Activated naive CD4-positive, alpha-beta T cell treated with Interleukin-2 at 50 U/mL for 16 hours (primary cell): ENCODE measurements at regions not wholly inside any gene's neighbourhood (a gene's known extent, or its start where the extent isn't known, plus 50 kb on each side); places are given as distances from the start of the nearest gene placed in this dataset.

Source experiments
- DNase-seq: peaks from one replicate; pipeline ENCODE4 v3.0.0-alpha.2; 2020

GRCh38 chr14:82067221-82067875 is 533.7 kb upstream of the SEL1L start:
- no peak for DNase-seq

- no peak for DNase-seq
Measured at GRCh38 chr14:82070040-82070439, 536.4 kb upstream of the SEL1L start.

DNA sequence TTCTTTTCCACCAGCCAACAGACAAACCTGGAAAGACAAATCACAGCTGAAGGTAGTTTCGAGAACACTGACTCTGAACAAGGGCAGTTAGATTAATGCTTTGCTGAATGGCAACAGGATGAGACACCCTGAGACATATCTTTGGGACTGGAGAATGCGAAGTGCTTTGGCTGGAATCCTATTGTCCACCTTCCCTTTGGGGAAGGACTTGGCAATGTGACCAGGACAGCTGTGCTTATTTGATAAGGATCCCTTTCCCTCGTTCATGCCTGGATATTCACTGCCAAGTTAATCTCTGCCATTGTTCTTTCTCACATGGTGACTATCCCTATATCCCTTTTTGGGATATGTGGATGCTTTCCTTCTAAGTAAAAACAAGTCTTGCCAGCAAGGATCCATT is 537.1 kb upstream of the SEL1L start:
- no peak for DNase-seq

GRCh38 chr14:82073547-82073946 is 539.9 kb upstream of the SEL1L start:
- DNase-seq = no peak

GRCh38 chr14:82075566-82075965 is 541.9 kb upstream of the SEL1L start:
- DNase-seq = no peak

GRCh38 chr14:82079553-82079952 is 545.9 kb upstream of the SEL1L start:
- DNase-seq = no peak

DNA sequence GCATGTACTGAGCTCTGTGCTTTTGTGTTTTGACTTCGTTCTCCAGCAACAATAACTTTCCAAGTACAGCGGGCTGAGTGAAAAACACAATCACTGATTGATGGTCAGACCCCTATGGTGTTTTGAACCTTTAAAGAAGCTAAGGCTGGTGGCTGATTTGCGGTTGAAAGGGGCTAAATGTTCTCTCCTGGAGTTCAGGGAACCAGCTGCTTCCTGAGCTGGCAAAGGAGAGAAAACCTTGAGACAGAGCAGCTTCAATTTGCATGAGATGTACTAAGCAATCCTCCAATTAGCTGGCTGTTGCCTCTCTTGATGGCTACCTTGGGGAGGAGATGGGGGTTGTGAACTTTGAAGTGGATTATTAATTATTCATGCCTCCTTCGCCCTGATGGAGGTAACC is 546.7 kb upstream of the SEL1L start:
- DNase-seq = no peak

GRCh38 chr14:82084813-82085212 is 551.2 kb upstream of the SEL1L start:
- no peak for DNase-seq

- DNase-seq = no peak
Measured at GRCh38 chr14:82091097-82091496, 557.4 kb upstream of the SEL1L start.

- DNase-seq = no peak
Measured at GRCh38 chr14:82094829-82095345, 561.2 kb upstream of the SEL1L start.

DNA sequence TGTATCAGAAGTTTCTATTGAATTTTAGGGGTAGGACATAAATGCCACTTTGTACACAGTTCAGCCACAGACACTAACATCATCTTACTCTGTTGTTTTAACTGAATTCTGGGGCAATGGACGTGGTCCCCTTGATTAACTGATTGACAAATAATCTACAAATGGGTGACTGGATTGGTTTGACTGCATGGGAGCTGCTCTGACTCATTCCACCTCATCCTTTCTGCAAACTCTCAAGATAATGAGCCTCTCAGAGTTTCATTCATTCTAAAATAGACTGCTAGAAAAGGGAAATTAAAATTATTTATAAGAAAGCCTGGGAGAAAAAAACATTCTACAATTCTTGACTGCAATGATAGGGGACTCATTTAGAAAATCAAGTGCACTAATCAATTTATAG is 570.4 kb upstream of the SEL1L start:
- no peak for DNase-seq

DNA sequence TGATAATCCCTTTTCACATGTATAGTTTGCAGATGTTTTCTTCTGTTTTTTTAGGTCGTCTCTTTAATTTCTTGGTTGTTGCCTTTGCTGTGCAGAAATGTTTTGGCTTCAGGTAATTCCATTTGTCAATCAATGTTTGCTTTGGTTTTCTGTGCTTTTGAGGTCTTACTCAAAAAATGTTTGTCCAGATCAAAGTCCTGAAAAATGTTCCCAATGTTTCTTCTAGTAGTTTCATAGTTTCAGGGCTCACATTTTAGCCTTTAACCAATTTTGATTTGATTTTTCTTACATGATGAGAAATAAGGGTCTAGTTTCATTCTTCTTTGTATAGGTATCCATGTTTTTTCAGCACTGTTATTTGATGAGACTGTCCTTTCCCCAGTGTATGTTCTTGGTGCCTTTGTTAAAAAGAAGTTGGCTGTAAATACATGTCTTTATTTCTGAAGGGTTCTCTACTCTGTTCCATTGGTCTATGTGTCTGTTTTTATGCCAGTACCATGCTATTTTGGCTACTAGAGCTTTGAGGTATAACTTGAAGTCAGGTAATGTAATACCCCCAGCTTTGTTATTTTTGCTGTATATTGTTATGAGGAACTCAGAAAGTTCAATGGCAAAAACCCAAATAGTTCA is 578.7 kb upstream of the SEL1L start:
- no peak for DNase-seq

DNA sequence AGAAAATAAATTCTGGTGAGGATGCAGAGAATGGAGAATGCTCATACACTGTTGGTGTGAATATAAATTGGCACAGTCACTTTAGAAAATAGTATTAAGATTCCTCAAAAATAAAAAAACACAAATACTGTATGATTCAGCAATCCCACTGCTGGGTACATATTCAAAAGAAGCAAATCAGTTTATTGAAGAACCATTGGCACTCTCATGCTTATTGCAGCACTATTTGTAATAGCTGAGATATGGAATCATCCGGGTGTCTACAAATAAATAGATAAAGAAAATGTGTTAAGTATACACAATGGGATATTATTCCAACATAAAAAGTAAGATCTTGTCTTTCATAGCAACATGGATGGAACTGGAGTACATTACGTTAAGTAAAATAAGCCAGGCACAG is 579.4 kb upstream of the SEL1L start:
- DNase-seq = no peak

DNA sequence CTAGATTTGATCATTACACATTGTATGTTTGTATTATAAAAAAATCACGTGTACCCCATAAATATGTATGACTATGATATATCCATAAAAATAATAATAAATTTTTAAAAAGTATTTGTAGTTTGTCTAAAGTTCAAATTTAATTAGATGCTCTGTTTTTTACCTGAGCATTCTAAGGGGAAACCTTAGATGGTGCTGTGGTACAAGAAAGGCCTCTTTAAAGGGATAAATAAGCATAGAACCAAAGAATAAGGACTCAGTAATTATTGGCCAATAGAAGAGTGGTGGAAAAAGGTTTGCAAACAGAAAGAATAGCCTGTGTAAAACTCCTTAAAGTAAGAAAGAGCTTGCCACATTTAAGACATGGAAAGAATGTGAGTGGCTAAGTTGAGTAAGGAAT is 580.1 kb upstream of the SEL1L start:
- DNase-seq = no peak

DNA sequence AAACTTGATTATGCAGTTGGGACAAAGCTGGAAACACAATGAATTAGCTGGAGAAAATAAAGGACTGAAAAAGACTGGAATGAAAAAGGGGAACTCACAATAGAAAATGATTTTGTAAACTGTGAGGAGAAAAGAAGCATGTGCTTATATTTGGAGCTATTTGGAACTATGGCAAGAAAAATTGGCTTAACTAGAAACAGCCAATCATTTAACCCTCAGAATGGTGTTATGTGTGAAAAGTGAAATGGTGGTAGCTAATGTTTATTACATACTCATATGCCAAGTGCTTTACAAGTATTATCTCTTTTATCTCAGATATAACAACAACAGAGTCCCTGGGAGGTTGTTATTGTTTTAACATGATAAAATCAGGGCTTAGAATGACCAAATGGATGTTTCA is 583.1 kb upstream of the SEL1L start:
- no peak for DNase-seq

- no peak for DNase-seq
Measured at GRCh38 chr14:82122655-82123054, 589.0 kb upstream of the SEL1L start.

DNA sequence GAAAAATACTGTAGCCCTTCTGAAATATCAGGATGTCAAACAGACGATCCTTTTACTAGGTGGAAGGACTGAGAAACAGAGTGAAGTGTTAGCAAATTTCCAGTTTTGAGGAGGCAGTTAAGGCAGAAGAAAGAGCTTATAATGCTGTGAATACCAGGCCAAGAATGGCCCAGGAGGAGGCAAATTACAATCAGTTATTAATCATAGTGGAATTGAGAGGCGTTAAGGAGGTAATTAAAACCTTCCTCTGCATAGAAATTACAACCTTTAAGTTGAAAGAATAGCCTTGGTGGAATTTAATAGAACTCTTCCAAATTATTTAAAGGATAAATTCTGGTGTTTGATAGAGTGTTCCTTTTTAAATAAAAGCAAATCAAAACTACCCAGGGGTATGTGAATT is 590.9 kb upstream of the SEL1L start:
- DNase-seq = no peak

GRCh38 chr14:82126006-82126405 is 592.4 kb upstream of the SEL1L start:
- no peak for DNase-seq

DNA sequence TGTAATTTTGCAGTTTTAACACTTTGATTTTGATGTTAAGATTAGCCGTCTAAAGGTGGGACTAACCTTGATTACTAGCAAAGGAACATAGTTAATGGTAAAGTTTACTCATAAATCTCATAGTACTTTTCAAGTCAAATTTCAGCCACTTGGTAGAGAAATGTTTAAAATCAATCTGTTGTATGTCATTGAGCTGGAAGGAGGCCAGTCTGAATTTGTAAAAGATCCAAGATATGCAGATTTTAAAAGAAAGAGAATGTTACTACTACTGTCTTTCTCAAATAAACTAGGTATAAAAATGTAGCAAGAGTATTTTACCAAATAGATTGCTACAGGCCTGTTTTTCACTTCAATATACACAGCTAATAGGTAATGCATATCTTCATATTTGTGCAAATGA is 600.8 kb upstream of the SEL1L start:
- DNase-seq = no peak

- DNase-seq = no peak
Measured at GRCh38 chr14:82138431-82138830, 604.8 kb upstream of the SEL1L start.

- DNase-seq = no peak
Measured at GRCh38 chr14:82146846-82147245, 613.2 kb upstream of the SEL1L start.

DNA sequence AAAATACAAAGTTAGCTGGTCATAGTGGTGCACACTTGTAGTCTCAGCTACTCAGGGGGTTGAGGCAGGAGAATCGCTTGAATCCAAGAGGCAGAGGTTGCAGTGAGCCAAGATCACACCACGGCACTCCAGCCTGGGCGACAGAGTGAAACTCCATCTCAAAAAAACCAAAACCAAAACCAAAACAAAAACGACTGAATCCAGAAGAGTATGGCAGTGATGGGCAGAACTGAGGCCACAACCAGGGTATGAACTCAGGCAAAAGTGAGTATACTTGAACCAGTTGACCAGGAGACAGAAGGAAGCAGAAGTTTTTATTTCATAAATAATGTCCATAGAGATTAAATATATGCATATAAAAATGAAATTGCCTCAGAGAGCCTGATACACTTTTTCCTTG is 620.0 kb upstream of the SEL1L start:
- DNase-seq = no peak

GRCh38 chr14:82159624-82160023 is 626.0 kb upstream of the SEL1L start:
- no peak for DNase-seq

GRCh38 chr14:82180139-82180538 is 646.5 kb upstream of the SEL1L start:
- no peak for DNase-seq

GRCh38 chr14:82182646-82183045 is 649.0 kb upstream of the SEL1L start:
- no peak for DNase-seq
